ENCODE measurements at regions not wholly inside any gene's neighbourhood (a gene's known extent, or its start where the extent isn't known, plus 50 kb on each side); places are given as distances from the start of the nearest gene placed in this dataset.

- DNase-seq, result no peak
Observed at GRCh38 chr4:126719852-126720251, 912.9 kb upstream of the INTU start.

DNA sequence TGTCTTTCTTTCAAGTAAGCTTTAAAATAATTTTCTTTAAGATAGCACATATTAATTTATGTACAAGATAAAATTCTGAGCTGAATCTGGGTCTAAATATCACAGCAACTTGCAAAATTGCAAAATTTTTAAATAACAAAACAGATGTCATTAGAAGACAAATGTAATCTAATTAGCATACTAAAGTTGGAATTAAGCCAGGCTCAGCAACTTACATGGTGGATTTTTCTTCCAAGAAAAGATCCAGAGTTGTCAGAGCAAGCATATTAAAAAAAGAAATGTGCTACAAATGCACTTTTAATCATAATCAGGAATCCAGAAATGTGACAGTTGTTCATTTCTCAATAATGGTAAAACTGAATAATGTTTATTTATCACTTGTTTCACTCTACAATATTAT lies 906.9 kb upstream of the INTU start:
- DNase-seq, result no peak

DNA sequence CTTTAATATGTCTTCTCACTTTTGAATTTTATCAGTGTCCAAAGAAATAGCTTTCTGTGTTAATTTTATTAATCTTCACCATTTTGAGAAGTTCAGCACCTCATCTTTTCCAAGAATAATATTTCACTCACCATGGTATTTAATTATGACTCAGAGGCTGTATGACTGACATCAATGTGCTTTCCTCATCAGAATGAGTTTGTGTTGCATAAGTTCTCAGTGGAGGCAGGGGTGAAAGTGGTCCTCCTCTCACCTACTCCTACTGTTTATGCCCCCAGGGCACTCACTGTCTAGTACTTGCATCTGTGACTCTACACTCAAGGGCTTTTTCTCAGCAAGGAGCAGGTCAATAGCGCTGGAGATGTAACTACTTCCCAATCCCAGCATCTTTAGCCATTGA lies 905.3 kb upstream of the INTU start:
- no peak for DNase-seq

DNA sequence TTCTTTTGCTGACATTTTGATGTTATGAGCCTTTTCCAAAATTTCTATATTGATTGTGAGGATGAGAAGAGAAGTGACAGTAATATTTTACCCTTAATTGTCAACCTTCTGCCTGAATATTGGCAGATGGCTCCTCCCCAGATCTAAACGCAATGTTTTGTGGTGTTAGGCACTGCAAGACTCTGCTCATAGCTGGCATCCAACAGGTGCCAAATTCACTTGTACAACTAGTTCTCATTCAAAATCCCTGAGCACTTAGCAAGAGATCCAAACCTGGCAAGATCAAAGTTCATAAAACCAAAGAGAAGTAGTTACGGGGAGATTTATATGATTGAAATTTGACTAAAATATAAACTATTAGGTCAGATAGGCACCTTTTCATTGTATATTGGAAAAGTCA lies 901.7 kb upstream of the INTU start:
- DNase-seq, result no peak

- no peak for DNase-seq
Observed at GRCh38 chr4:126733301-126733700, 899.5 kb upstream of the INTU start.

- DNase-seq, result no peak
Observed at GRCh38 chr4:126734465-126734864, 898.3 kb upstream of the INTU start.

DNA sequence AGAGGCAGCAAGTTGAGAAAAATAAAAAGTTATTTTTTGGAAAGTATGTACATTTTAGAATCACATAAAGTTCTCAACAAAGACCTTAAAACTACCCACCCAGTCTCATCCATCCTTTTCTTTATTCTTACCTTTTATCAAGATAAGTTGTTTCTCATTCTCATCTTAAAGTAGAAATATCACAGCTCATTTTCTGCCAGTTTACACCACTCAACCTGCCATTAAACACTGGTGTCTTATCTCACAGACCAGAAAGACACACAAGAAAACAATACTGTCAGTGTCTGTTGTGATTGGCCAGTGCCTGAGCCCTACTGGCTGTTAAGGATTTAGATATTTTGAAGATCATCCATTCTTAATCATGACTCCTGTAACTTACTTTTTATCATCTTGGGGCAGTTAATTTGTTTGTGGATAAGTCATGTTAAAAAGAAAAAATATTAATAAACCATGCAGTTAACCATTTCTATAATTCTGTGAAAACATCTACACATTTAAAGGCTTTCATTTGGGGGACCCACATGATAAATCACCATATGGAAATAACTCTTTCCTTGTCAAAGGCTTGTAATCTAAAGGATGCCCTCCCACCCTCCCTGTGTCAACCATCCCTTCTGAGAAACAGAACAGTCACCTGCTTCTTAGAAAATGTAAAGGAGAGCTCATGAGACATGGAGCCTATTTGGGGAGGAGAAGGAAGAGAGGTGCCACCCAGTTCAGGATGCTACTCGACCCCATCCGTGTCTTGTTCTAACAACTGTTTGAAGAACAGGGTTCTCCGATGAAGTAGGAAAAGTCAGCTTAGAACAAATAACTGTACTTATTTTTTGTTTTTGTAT lies 897.2 kb upstream of the INTU start:
- no peak for DNase-seq

DNA sequence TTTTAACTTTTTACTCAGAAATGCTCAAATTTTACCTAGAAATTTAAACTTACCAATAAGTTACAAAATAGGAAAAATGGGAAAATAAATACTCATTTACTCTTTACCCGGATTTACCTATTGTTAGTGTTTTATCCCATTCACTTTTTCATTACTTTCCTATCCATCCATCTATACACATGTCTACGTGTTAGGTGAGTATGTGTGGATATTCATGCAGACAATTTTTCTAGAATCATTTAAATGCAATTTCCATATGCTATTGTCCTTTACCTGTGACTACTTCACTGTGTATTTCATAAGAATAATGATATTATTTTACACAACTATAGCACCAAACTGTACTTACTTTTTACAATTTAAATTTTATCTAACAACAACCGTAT lies 896.6 kb upstream of the INTU start:
- DNase-seq, result no peak

DNA sequence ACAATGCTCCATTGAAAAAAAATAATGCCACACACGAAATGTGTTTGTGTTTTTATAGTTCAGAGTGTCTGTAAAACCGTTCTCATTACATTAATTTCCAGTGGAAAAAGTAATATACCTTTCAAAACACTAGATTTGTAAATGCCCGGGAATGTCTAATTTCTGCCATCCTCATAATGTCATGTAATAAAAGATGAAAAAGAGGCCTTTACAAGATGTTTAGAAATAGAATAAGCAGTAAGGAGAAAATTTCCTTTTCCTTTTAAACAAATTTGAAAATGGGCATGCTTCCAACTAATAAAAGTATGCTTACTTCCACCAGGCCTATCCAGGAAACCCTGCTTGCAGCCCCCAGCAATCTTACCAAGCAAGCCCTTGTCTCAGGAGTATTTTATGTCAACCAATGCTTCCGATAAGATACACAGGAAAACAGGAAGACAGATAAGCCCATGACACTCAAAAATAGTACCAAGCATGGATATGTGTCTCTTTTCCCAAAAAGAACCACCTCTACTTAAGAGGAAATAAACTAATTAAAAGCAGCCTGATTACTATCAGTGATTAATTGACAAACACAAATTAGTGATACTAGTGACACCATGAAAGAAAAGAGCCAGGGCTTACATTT lies 894.7 kb upstream of the INTU start:
- DNase-seq, result no peak

DNA sequence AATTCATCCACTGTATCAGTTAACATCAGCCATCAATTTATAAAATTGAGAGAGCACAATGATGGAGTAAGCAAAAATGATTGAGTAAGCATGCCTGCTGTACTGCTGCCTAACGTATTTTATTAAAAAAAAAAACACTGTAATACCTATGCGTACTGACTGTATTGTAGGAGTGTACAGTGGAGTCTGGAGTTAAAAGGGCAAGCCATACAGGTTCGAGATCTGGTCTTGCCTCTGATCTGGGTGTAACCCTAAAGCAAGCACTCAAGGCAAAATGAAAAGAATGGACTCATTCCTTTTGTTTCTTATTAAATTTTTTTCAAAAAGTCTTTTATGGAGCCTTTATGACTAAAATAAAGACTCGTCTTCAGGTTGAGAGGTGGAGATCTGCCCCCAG lies 894.2 kb upstream of the INTU start:
- DNase-seq, result no peak

DNA sequence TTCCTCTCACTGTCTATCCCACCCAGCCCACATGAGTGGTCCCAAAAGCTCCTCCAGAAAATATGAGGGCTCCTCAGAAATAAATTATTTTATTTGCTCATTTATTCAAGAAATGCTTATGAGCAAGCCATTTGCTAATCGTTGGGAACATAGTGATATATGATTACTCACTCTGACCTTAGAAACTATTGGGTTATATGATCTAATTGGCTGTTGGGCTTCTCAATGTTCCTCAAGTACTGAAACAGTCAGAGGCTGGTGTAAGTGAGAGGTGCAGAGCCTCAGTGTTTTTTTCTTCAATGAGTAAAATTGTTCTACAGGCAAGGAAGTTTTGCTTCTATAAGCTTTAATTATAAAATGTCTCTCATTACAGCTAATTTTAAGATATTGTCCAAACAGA lies 893.8 kb upstream of the INTU start:
- DNase-seq, result no peak

DNA sequence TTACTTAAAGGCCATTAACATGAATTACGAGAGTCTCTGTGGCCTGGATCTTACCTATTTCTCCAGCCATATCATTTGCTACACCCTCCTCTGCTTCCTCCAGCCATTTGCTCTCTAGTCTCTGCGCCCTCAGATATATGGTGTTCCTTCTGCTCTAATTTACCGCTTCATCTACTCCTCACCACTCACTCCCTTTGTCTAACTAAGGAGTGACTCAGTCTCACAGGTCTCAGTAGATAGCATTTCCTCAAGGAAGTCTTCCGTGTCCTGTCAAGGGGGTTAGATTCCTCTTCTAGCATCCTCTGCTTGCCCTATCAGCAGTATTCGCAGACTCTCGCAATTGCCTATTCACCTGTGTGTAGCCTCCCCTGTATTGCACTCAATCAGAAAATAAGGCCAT lies 892.1 kb upstream of the INTU start:
- no peak for DNase-seq

DNA sequence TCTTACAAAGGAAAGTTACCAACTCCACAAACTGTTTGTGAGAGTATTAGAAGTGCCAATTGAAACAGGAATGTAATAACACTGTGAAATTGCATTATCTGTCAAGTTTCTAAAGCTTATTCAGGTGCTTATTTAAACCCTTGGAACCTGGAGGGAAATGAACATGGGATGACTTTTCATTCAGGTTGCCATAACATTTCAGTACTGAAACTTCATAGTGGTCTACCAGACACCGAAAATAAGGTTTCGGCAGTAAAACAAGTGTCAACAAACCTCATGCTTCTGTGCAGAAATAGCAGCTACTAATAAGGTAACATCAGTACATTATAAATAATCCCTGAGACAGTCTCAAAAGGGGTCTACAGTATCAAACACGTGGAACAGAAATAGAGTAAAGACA lies 890.7 kb upstream of the INTU start:
- no peak for DNase-seq

DNA sequence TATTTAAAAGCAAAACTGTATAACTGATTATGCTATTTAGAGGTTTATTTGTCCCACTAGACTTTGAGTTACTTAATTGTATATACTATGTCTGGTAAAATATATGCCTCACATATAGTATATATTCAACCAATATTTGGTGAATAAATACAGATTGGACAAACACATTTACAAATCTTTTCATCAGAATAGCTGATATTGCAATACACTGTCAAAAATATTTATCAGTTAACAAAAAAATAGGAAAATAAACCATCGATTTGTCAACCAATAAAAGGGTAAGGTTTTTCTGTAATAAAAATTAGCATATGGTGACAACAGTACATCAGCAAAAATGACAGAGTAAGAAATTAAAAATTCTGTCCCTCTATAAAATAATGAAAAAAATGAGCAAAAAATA lies 889.9 kb upstream of the INTU start:
- no peak for DNase-seq

- no peak for DNase-seq
Observed at GRCh38 chr4:126748736-126749135, 884.0 kb upstream of the INTU start.

DNA sequence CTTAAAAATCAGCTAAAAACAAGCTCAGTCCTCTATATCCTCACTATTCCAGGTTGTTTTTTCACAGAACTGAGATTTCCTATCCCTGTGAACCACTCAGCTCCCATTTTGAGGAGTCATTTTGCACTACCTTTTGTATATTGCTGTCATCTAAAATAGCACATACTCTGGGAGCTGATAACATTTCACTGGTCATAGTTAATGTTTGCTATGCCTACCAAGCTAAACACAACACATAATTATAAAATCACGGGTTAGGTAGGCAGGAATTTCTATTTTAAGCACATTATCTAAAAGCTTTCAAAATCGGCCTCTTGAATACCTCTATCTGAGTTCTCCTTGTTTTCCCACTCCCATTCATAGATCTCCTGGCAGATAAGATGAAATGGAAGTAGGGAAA lies 882.0 kb upstream of the INTU start:
- no peak for DNase-seq

GRCh38 chr4:126752126-126752525 lies 880.6 kb upstream of the INTU start:
- no peak for DNase-seq

DNA sequence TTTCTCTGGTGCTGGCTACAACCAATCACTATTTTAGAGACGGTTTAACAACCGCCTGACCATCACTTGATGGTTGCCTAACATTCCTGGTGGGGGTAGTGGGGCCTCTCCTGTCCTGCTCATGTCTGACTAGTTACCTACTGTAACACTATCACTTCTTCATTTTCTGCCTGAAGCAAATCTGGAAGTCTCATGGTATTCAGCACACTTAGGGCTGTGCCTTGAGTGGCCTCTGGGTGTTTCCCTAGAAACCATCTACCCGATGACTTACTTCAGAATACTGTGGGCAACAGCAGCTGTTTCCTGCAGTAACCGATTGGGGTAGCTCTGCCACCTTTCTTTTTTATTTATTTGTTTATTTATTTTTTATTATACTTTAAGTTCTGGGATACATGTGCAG lies 880.1 kb upstream of the INTU start:
- DNase-seq, result no peak

DNA sequence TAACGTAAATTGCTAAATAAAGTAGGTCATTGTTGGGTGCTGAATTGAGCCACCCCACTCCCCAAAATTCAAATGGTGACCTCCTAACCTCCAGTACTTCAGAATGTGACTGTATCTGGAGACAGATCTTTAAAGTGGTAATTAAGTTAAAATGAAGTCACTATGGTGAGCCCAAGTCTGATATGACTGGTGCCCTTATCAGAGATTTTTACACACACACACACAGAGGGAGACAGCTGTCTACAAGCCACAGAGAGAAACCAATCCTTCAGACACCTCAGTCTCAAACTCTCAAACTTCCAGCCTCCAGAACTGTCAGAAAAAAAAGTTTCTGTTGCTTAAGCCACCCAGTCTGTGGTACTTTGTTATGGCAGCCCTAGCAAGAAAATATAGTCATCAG lies 879.2 kb upstream of the INTU start:
- DNase-seq, result no peak

DNA sequence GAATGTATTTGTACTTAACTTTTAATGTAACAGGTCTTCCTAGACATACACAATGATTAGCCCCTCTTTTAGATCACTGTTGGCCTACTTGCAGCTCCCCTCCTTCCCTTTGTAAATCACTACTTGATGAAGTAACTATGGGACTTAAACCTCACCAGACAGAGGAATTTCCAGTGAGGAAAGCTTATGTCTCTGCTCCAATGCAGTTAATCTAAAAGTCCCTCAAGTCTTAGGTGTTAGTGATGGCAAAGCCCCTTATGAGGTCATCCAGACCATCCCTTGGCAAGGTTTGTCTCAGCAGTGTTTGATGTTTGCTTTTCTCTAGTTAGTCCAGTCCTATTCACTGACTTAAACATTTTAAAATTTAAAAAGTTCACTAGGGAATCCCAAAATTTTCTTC lies 877.3 kb upstream of the INTU start:
- DNase-seq, result no peak

DNA sequence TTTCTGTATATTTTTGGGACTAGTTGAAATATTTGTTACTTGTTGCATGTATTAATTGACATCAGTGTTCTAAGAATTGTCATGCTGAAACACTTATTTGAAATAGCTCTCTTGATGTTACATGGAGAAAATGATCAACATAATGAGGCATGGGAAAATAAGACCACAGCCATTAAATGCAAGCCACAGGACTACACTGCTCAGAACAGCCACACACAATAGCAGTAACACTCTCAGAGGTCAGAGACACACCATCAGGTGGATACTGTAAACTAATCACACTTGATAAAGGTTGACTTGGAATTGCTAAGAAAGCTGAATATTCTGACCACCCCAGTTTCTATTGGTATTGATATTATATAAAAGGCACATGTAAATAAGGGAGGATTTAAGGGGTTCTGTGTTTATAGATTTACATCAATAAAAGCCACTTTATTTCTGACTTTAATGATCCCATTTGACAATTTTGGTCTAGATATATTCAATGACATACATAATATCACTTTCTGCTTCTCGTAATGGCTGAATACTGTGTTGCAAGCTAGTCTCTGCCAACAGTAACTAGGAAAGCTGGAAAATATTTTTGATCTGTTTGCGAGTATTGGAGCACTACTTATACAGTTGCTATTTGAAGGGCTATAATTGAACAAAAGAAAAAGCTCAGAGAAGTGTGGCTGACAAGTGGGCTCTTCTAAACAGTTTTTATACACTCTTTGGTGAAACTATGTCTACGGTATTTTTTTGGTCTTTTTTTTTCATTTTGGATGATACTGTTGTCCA lies 876.5 kb upstream of the INTU start:
- no peak for DNase-seq

DNA sequence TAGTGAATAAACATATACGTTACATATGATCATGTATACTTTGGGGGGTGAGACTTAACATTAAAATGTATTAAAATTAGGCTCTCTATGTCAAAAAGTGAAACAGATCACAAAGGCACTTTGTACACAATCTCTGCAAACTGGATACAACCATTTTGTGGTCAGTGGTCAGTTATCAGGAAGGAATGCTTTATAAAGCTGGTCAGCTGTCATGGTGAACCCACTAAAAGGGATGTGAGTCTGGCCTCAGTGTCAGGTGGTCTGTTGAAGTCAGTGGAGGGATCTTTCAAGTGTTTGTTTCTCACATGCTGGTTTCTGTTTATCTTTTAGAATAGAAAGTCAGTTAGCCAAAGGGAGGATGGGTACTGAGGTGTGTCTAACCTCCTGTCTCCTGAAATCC lies 875.5 kb upstream of the INTU start:
- DNase-seq, result no peak

DNA sequence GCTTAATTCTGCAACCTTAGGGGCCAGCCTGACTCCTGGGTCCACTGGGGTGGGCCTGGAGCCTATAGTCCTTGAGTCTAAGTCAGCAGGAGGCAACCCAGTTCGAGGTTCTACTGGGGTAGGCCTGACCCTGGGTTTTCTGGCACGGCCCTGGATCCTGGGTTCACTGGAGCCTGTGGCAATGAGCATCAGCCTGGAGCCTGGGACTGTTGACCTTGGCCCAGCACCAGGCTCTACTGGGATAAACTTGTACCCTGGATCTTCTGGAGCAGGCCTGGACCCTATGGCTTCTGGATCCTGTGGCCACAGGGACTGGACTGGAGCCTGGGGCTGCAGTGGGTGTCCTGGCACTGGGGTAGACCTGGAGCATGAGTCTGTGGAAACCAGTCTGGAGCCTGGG lies 874.3 kb upstream of the INTU start:
- no peak for DNase-seq
